Heart left ventricle (tissue), 13 donors: ENCODE measurements at regions not wholly inside any gene's neighbourhood (a gene's known extent, or its start where the extent isn't known, plus 50 kb on each side); places are given as distances from the start of the nearest gene placed in this dataset.

ENCODE experiments used
- CTCF ChIP-seq, 12 donors: fragments of 200-600 bp; sonication (generic) in 4 of 12; IDR thresholded peaks; one replicate each; pipeline versions ENCODE4 v1.5.0 to v1.8.0; 2018 to 2022; ENCODE audit warnings: antibody characterized with exemption in 12 of 12, mild to moderate bottlenecking in 5 of 12
- POLR2A ChIP-seq, 2 donors: fragments of 450-650 bp; IDR thresholded peaks; one replicate each; pipeline ENCODE4 v1.6.1; 2017; ENCODE audit warnings: antibody characterized with exemption in 2 of 2, mild to moderate bottlenecking in 2 of 2, moderate library complexity in 2 of 2
- donor health status: ischemic (EF 13 %, LVEDD 7.1; RV severe dilation, severe dysfunction).
- donor health status: DM: no; HTN: yes; CAD: no.
- donor health status: DM: no; HTN: no; CAD: no.
- donor health status: ischemic (EF 25% LVEDD 6.9; RV normal size, moderate dysfunction).
- donor health status: ischemic (EF 25% LVEDD 5.7; RV mildly dilated, moderate dysfunction).
- donor health status: ischemic (EF 35%, LVEDD 5.7; RV mildly dilated, moderate dysfunction).
- donor health status: nonischemic (EF 11% LVEDD 7.7; RV severe dilation, severe dysfunction).
- donor health status: DM: yes; HTN: yes; CAD: no.
- donor health status: PGD.
- donor health status: ischemic (EF 29% LVEDD 5.4; RV normal size, mild dysfunction).
- donor health status: nonischemic (EF 23%, LVEDD 6.1; RV moderate dilation, normal function).

- TF ChIP-seq POLR2A (IDR thresholded peaks at IDR 0.05) (no peak), CTCF (IDR thresholded peaks at IDR 0.05) (peak in 2 of 12 donors; percentile 6 to 34)
Measured at GRCh38 chr4:86498863-86499166, 95.3 kb upstream of the PTPN13 start.
